C1 segment of cervical spinal cord (tissue), 14 donors: ENCODE measurements at regions not wholly inside any gene's neighbourhood (a gene's known extent, or its start where the extent isn't known, plus 50 kb on each side); places are given as distances from the start of the nearest gene placed in this dataset.

Source experiments
- DNase-seq, 14 donors: peaks; one replicate each; lab custom pipeline; 2025; lab: John Stamatoyannopoulos, UW

GRCh38 chr9:12874395-12874794, 99.6 kb downstream of the LURAP1L start:
- DNase-seq = no peak

DNA sequence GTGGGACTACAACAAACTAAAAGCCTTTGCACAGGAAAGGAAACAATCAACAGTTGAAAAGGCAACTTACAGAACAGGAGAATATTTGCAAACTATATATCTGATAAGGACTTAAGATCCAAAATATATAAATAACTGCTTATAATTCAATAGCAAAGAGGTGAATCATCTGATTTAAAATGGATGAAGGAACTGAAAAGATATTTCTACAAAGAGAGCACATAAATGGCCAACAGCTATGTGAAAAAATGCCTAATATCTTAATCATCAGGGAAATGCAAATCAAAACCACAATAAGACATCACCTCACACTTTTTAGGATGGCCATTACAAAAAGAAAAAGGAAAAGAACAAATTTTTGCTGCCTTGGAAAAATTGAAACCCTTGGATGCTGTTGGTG, 100.4 kb downstream of the LURAP1L start:
- DNase-seq = no peak

DNA sequence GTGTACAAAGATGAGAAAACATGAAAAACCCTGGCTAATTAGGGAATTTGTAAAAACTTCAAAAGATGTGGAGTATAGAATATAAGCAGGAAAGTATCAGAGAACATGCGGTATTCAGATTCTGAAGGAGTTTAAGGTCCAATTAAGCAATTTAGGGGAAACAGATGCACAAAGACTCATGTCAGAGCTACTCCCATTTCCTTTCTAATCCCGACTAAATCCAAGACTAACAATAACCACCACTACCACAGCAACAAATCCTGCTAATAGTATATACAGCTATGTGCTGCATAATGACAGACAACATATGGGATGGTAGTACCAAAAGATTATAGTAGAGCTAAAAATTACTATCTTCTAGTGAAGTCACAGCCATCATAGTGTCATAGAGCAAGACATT, 102.1 kb downstream of the LURAP1L start:
- DNase-seq = no peak

DNA sequence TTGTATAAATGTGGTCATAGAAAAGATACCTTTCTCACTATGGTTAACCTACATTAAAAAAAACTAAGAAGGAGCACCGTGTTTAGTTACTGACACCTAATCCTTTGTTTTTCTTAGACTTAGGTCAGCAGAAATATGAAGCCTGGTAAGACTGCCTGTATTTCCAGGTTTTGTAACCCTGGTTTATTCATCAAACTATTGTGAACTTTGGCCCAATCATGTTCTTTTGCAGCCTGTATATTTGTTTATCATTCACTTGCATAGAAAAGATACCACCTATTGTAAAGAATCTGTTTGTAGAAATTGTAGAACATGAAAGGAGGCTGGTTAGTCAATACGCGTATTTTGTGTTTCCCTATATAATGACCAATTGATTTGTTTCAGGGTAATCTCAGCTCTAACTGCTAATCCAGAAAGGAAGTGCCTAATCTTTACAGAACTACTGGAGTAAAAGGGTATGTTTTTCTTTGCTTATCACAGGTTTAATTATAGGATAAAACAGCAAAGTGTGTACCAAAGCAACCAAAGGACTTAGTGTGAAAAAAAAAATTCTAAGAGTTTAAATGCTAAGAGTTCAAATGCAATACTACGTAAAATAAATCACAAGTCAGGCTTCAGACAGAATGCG, 103.6 kb downstream of the LURAP1L start:
- DNase-seq = no peak

GRCh38 chr9:12879961-12880360, 105.1 kb downstream of the LURAP1L start:
- DNase-seq = no peak

- DNase-seq = no peak
Measured at GRCh38 chr9:12880406-12881015, 105.7 kb downstream of the LURAP1L start.

- no peak for DNase-seq
Measured at GRCh38 chr9:12882430-12882829, 107.6 kb downstream of the LURAP1L start.

GRCh38 chr9:12884736-12885395, 110.0 kb downstream of the LURAP1L start:
- DNase-seq = peak in 2 of 14 donors; percentile 4 to 30

GRCh38 chr9:12889402-12890106, 114.7 kb downstream of the LURAP1L start:
- no peak for DNase-seq

GRCh38 chr9:12891588-12891987, 116.8 kb downstream of the LURAP1L start:
- DNase-seq = no peak

- DNase-seq = no peak
Measured at GRCh38 chr9:12903316-12903715, 128.5 kb downstream of the LURAP1L start.

DNA sequence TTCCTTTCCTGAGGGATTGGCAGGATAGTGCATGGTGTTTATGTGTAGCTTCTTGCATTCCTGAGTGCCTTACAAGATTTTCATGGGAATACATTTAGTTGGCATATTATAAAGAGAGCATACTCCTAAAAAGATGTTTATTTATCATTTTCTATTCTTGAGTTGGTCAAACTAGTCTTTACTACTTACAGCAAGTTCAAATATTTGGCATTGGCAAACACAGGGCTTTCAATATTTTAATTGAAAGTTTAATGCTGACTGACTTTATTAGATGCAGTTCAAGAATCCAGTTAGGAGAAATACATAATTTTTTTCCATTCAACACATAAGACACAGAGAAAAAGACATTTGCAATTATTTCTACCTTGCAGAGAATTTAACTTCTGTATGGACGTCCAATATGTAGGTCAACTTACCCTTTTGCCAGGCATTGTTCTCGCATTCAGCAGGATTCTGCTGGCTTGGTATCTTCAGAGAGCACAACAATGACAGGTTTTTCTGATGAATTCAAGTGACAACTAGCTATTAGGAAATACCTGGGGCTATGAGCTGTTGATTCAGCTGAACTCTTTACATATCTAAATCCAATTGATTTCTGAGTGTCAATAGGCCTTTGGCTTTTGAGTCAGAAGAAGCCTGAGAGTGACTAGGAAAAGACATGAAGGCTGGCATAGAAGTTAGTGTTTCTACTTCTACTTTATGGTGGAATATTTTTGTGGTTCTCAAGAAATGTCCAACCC, 129.6 kb downstream of the LURAP1L start:
- DNase-seq = no peak

GRCh38 chr9:12906646-12907045, 131.8 kb downstream of the LURAP1L start:
- DNase-seq = no peak

- no peak for DNase-seq
Measured at GRCh38 chr9:12908895-12909294, 134.1 kb downstream of the LURAP1L start.

DNA sequence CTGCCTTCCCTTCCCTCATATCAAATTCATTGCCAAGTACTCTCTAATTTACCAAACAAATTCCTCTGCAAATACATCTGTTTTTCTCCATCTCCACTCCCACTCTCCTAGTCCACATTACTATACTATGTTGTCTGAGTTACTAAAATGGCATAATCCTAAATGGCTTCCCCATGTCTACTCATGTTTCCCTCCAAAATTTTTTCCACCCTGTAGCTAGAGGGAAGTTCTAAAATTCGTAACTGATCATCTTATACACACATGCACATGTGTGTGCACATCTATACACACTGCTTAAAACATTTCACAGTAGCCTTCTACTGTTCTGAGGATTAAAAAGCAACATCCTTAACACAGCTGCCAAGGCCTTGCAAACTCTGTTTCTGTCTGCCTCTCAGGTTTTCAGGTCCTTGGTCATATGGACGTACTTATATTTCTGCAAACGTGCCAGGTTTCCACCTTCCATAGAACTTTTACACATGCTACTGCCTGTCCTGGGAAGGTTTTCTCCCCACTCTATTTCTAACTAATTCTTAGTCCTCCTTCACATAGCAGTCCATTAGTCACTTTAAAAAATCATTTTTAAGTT, 140.6 kb downstream of the LURAP1L start:
- DNase-seq = no peak

GRCh38 chr9:12916042-12916441, 141.2 kb downstream of the LURAP1L start:
- DNase-seq = peak in 11 of 14 donors; percentile 6 to 56 (median 40)

DNA sequence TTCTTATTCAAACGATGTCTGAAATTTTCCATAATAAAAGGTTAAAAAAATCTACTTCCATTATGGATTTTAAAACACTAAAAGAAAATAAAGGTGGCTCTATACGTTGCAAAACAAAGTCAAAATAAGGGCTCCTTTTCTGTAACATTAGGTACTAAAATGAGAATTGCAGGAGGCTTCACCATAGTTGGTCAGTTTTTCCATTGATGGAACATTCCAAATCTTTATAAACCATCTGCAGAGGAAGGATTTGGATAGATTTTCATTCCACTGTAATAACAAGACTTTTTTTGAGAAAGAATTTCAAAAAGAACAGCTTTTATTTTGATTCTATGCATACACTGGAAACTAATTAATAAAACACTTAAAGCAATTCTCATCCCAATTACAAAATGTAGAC, 145.6 kb downstream of the LURAP1L start:
- DNase-seq = no peak

DNA sequence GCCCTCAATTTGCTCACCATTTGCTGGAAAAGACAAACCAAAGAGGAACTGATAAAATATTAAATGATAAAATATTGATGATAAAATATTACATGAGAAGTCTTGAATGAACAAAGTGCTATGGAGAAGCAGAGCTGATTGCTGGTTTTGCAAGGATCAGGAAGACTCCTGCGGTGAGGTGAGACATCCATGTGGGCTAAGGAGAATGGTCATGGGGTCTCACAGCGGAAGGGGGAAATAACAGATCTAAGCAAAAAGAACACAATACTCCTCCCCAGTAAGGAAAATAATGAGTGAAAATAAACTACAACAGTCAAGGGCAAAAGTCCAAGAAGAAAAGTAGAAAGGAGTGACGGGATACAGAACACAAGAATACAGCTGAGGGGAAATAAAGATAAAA, 146.8 kb downstream of the LURAP1L start:
- no peak for DNase-seq

DNA sequence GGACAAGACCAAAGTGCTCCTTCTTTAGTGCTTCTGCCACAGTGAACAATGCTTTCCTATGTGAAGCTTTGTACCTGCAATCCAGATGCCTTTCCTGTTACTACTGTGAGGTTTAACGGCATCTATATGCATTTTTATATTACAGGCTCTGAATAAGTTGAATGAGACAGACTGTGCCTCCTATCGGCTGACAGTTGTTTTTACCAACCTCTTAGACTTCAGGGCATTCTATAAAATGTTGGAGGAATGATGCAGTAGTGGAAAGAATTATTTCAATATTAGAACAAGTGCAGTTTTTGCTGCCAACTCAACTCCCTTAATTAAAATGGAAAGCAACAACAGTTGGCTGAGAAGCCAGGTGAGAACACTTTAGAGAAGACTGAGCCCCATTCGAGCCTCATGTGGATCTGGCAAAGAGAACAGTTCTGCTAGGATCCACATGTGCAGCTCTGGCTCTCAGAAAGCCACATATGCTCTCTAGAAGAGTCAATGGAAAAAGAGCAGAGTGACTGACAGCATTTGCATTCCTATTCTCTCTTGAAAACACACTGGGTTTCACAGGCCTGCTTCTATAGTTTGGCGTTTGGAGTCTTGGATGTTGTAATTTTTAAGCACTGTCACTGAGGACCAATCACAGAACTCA, 147.5 kb downstream of the LURAP1L start:
- no peak for DNase-seq

- DNase-seq = no peak
Measured at GRCh38 chr9:12923468-12924009, 148.7 kb downstream of the LURAP1L start.

- no peak for DNase-seq
Measured at GRCh38 chr9:12930906-12931305, 156.1 kb downstream of the LURAP1L start.
